Stimulated activated CD8-positive, alpha-beta memory T cell treated with anti-CD3 and anti-CD28 coated beads, Interleukin-2, amount 100 ng/mL, for 48 hours (primary cell): ENCODE measurements at regions not wholly inside any gene's neighbourhood (a gene's known extent, or its start where the extent isn't known, plus 50 kb on each side); places are given as distances from the start of the nearest gene placed in this dataset.

Source experiments
- DNase-seq, 2 donors: peaks; one replicate each; pipeline ENCODE4 v3.0.0-alpha.2; 2020; ENCODE audit warnings: low read depth in 2 of 2

- DNase-seq: no peak
Observed at GRCh38 chr4:125808022-125808421, 493.3 kb downstream of the FAT4 start.

- no peak for DNase-seq
Observed at GRCh38 chr4:125808570-125808969, 493.8 kb downstream of the FAT4 start.

GRCh38 chr4:125811892-125812291 lies 497.1 kb downstream of the FAT4 start:
- DNase-seq: no peak

GRCh38 chr4:125826801-125827695 lies 512.3 kb downstream of the FAT4 start:
- no peak for DNase-seq

GRCh38 chr4:125827696-125828052 lies 512.9 kb downstream of the FAT4 start:
- DNase-seq: no peak

- no peak for DNase-seq
Observed at GRCh38 chr4:125828346-125828745, 513.6 kb downstream of the FAT4 start.

- no peak for DNase-seq
Observed at GRCh38 chr4:125832161-125832560, 517.4 kb downstream of the FAT4 start.

- DNase-seq: no peak
Observed at GRCh38 chr4:125836597-125837195, 521.9 kb downstream of the FAT4 start.

GRCh38 chr4:125837493-125838201 lies 522.9 kb downstream of the FAT4 start:
- DNase-seq: no peak

GRCh38 chr4:125838202-125838601 lies 523.4 kb downstream of the FAT4 start:
- no peak for DNase-seq

- no peak for DNase-seq
Observed at GRCh38 chr4:125838924-125839323, 524.2 kb downstream of the FAT4 start.

GRCh38 chr4:125843947-125844346 lies 529.2 kb downstream of the FAT4 start:
- DNase-seq: no peak

- DNase-seq: no peak
Observed at GRCh38 chr4:125847518-125847917, 532.8 kb downstream of the FAT4 start.

GRCh38 chr4:125849869-125850268 lies 535.1 kb downstream of the FAT4 start:
- no peak for DNase-seq

GRCh38 chr4:125891597-125892258 lies 577.0 kb downstream of the FAT4 start:
- DNase-seq: no peak

- DNase-seq: no peak
Observed at GRCh38 chr4:125904802-125905201, 590.0 kb downstream of the FAT4 start.

GRCh38 chr4:125911058-125911457 lies 596.3 kb downstream of the FAT4 start:
- no peak for DNase-seq

- no peak for DNase-seq
Observed at GRCh38 chr4:125911481-125911880, 596.7 kb downstream of the FAT4 start.

- no peak for DNase-seq
Observed at GRCh38 chr4:125917559-125917958, 602.8 kb downstream of the FAT4 start.

GRCh38 chr4:125928652-125929051 lies 613.9 kb downstream of the FAT4 start:
- DNase-seq: no peak

GRCh38 chr4:125938541-125938940 lies 623.8 kb downstream of the FAT4 start:
- DNase-seq: no peak

- no peak for DNase-seq
Observed at GRCh38 chr4:125940426-125940825, 625.7 kb downstream of the FAT4 start.
